ENCODE measurements at regions not wholly inside any gene's neighbourhood (a gene's known extent, or its start where the extent isn't known, plus 50 kb on each side); places are given as distances from the start of the nearest gene placed in this dataset.

DNA sequence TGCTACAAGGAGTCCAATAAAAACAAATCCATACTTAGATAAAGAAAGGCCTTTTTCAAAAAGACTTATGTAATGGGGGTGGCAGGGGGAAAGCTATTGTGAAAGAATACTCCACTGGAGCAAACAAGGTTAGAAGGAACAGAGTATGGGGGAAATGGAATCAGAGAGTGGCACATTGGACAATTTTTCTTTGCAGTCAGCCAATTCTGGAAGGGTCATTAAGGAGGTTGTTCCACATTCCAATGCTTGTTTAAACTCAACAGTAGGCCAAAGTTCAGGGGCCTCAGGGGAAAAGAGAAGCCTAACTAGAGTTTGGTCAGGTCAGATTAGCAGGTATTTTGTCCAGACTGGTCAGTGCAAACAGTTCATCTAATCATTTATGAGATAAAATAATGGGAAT lies 105.2 kb upstream of the RESF1 start:
- no peak overlapping the region for H3K4me3 ChIP-seq (ENCODE audit: low read depth, low read length)
- DNase-seq (ENCODE audit: low read depth), result no peak
- TF ChIP-seq, protein P1, sequence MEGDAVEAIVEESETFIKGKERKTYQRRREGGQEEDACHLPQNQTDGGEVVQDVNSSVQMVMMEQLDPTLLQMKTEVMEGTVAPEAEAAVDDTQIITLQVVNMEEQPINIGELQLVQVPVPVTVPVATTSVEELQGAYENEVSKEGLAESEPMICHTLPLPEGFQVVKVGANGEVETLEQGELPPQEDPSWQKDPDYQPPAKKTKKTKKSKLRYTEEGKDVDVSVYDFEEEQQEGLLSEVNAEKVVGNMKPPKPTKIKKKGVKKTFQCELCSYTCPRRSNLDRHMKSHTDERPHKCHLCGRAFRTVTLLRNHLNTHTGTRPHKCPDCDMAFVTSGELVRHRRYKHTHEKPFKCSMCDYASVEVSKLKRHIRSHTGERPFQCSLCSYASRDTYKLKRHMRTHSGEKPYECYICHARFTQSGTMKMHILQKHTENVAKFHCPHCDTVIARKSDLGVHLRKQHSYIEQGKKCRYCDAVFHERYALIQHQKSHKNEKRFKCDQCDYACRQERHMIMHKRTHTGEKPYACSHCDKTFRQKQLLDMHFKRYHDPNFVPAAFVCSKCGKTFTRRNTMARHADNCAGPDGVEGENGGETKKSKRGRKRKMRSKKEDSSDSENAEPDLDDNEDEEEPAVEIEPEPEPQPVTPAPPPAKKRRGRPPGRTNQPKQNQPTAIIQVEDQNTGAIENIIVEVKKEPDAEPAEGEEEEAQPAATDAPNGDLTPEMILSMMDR (conservative IDR thresholded peaks at IDR 0.05; ENCODE audit: low read depth, low read length), result no peak

DNA sequence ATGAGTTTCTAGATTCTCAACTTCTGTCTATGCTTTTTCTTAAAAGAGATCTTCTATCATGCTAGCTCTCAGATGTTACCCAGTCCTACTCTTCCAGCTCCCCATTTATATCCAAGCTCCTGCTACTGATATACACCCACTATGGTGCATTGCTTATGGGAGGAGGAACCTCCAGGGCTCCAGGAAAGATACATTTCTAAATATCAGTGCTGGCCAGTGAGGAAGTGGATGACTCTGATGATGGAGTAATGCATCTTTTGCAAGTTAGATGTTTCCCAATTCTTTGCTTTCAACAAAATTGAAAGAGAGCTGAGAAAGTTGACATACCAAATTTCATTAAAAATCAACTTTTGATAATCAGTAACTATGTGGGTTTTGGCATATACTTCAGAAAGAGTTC lies 105.7 kb upstream of the RESF1 start:
- H3K4me3 ChIP-seq (ENCODE audit: low read depth, low read length), result no peak overlapping the region
- DNase-seq (ENCODE audit: low read depth), result no peak
- TF ChIP-seq, protein P1 (conservative IDR thresholded peaks at IDR 0.05; ENCODE audit: low read depth, low read length), result no peak

DNA sequence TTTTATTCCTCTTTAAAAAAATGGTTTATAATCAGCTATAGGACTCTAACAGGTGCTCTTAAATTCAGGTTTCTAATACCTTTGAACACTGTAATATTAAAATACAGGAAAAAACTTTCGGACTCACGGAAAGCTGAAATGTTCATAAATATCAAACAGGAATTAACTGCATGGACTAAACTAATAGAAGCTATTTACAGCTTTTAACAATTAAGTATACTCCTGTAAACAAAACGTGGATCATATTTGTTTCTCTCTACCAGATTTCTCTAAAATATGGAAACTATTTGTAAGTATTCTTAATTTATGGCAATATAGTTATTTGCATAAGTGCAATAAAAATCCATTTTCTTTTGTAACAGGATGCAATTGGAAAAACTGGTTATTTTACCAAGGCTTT lies 108.9 kb upstream of the RESF1 start:
- H3K4me3 ChIP-seq (ENCODE audit: low read depth, low read length), result no peak overlapping the region
- DNase-seq (ENCODE audit: low read depth), result no peak
- TF ChIP-seq, protein P1 (conservative IDR thresholded peaks at IDR 0.05; ENCODE audit: low read depth, low read length), result no peak

DNA sequence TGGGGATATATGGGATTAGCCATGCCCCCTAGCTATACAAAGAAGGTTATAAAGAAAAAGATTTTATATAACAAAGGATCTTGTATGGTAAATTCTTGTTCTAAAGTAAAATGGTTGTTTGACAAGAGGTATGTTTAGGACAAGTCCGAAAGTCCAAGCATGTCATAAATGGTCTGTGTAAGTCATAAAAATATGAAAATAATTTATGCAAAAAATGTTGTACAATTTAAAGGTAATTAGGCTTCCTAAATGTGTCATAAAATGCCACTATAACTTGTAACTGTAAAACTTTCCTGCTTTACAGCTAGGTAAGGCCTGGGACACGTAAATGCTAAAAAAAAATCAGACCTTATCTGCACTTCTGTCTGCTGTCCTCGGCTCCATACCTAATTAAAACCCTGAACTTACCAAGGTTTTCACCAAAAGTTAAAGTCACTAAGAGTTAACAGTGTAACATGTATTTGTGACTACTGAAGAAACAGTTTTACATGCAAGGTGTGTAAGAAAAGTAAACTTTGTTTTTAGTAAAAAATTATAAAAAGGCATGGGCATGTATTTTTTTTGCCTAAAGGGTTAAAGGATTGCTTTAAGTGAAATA lies 110.0 kb upstream of the RESF1 start:
- DNase-seq (ENCODE audit: low read depth), result no peak

GRCh38 chr12:31846405-31846804 lies 112.8 kb upstream of the RESF1 start:
- DNase-seq (ENCODE audit: low read depth), result no peak
- H3K4me3 ChIP-seq (ENCODE audit: low read depth, low read length), result no peak overlapping the region
- TF ChIP-seq, protein P1 (conservative IDR thresholded peaks at IDR 0.05; ENCODE audit: low read depth, low read length), result no peak

More for the DNA sequence above, 110.0 kb upstream of the RESF1 start:
- TF ChIP-seq, protein P1 (conservative IDR thresholded peaks at IDR 0.05; ENCODE audit: low read depth, low read length), result no peak
- H3K4me3 ChIP-seq (ENCODE audit: low read depth, low read length), result no peak overlapping the region

GRCh38 chr12:31845613-31846322 lies 113.4 kb upstream of the RESF1 start:
- no peak overlapping the region for H3K4me3 ChIP-seq (ENCODE audit: low read depth, low read length)
- TF ChIP-seq, protein P1 (conservative IDR thresholded peaks at IDR 0.05; ENCODE audit: low read depth, low read length), result no peak
- no peak for DNase-seq (ENCODE audit: low read depth)

Data from epithelial cell of proximal tubule (primary cell).